H1 (cell line): ENCODE measurements at regions not wholly inside any gene's neighbourhood (a gene's known extent, or its start where the extent isn't known, plus 50 kb on each side); places are given as distances from the start of the nearest gene placed in this dataset.

Experiments used
- CTCF ChIA-PET: fragments of 300-600 bp; sonication (Branson Sonifier 250); formaldehyde crosslinking; loops from one replicate; lab custom pipeline; 2021; ENCODE audit not compliant: partially characterized antibody; lab: Charles Lee
- POLR2A ChIA-PET: fragments of 300-600 bp; sonication (Branson Sonifier 250); formaldehyde crosslinking; loops from one replicate; lab custom pipeline; 2021; ENCODE audit warnings: inconsistent platforms; ENCODE audit not compliant: partially characterized antibody; lab: Charles Lee
- DNase-seq, 2 experiments: peaks; one replicate each; pipeline versions ENCODE4 v3.0.0 to v3.0.0-alpha.2; 2010 to 2022; ENCODE audit warnings: low spot score in 2 of 2, low read depth in 1 of 2, mixed read lengths in 1 of 2
- FAIRE-seq: peaks from 2 replicates; lab custom pipeline; 2011; peaks lifted over from hg19 to GRCh38; lab: Jason Lieb, UNC
- H2AFZ ChIP-seq: 2 replicates; pipeline ENCODE4 v1.8.1; 2012; ENCODE audit warnings: low read length, inconsistent platforms
- H2AK5ac ChIP-seq: 2 replicates; pipeline ENCODE4 v1.6.1; 2013; ENCODE audit warnings: low read depth, low read length
- H2BK120ac ChIP-seq: replicated peaks from 2 replicates; pipeline ENCODE3; 2013; ENCODE audit warnings: low read depth, low read length, inconsistent platforms
- H2BK12ac ChIP-seq: 2 replicates; pipeline ENCODE4 v1.6.1; 2013; ENCODE audit warnings: low read depth, low read length
- H2BK15ac ChIP-seq: 2 replicates; pipeline ENCODE4 v1.6.1; 2013; ENCODE audit warnings: low read length
- H2BK20ac ChIP-seq: 2 replicates; pipeline ENCODE4 v1.6.1; 2013; ENCODE audit warnings: low read length
- H2BK5ac ChIP-seq: 2 replicates; pipeline ENCODE4 v1.6.1; 2013; ENCODE audit warnings: low read depth, low read length
- H3K14ac ChIP-seq: 2 replicates; pipeline ENCODE4 v1.6.1; 2013; ENCODE audit warnings: inconsistent platforms; ENCODE audit not compliant: insufficient read length
- H3K18ac ChIP-seq: 2 replicates; pipeline ENCODE4 v1.6.1; 2013; ENCODE audit warnings: low read length; ENCODE audit errors: extremely low read depth
- H3K23ac ChIP-seq: 2 replicates; pipeline ENCODE4 v1.6.1; 2013; ENCODE audit warnings: inconsistent platforms; ENCODE audit not compliant: insufficient read length
- H3K23me2 ChIP-seq: 2 replicates; pipeline ENCODE4 v1.6.1; 2013; ENCODE audit warnings: low read depth, low read length
- H3K27ac ChIP-seq: 2 replicates; pipeline ENCODE4 v1.6.1; 2011; ENCODE audit warnings: low read depth, low read length, inconsistent platforms
- H3K27me3 ChIP-seq, 4 experiments: replicated peaks in 1 of 4; 1 replicate in 1 of 4; 2 replicates in 3 of 4; pipeline versions ENCODE4 v1.6.1 to v1.8.1; 2011 to 2013; ENCODE audit warnings: low read length in 3 of 4, mild to moderate bottlenecking in 3 of 4, inconsistent platforms in 2 of 4, mixed read lengths in 2 of 4, moderate library complexity in 1 of 4; ENCODE audit not compliant: control insufficient read depth in 3 of 4, insufficient read depth in 3 of 4; ENCODE audit errors: extremely low read depth in 1 of 4
- H3K36me3 ChIP-seq, 4 experiments: 2 replicates each; pipeline versions ENCODE4 v1.6.1 to v1.8.1; 2011 to 2013; ENCODE audit warnings: mild to moderate bottlenecking in 4 of 4, low read length in 3 of 4, moderate library complexity in 2 of 4, control low read depth in 1 of 4, inconsistent platforms in 1 of 4; ENCODE audit not compliant: insufficient read depth in 4 of 4, control insufficient read depth in 2 of 4
- H3K4ac ChIP-seq: replicated peaks from 2 replicates; pipeline ENCODE3; 2013; ENCODE audit warnings: low read length, low read depth, mixed read lengths, inconsistent platforms; ENCODE audit not compliant: insufficient read length
- H3K4me1 ChIP-seq, 4 experiments: replicated peaks in 1 of 4; 1 replicate in 1 of 4; 2 replicates in 3 of 4; pipeline versions ENCODE4 v1.6.1 to v1.8.1; 2011 to 2013; ENCODE audit warnings: low read length in 3 of 4, inconsistent platforms in 2 of 4, mixed read lengths in 1 of 4; ENCODE audit not compliant: insufficient read depth in 4 of 4, control insufficient read depth in 3 of 4
- H3K4me2 ChIP-seq, 2 experiments: 2 replicates each; pipeline versions ENCODE4 v1.6.1 to v1.8.1; 2011 to 2013; ENCODE audit warnings: low read depth in 2 of 2, low read length in 2 of 2, control low read depth in 1 of 2, inconsistent platforms in 1 of 2, mild to moderate bottlenecking in 1 of 2; ENCODE audit not compliant: insufficient read depth in 1 of 2
- H3K4me3 ChIP-seq, 4 experiments: fragments of 200-600, 300-600 bp in 1 of 4; sonication (generic), shearing (Covaris generic), sonication (Bioruptor Twin) in 1 of 4; 2 replicates each; pipeline versions ENCODE4 v1.5.1 to v1.8.1; 2011 to 2016; ENCODE audit warnings: low read length in 4 of 4, low read depth in 3 of 4, control low read depth in 2 of 4, inconsistent platforms in 2 of 4, mild to moderate bottlenecking in 2 of 4, mixed read lengths in 1 of 4, moderate library complexity in 1 of 4; ENCODE audit not compliant: insufficient read depth in 2 of 4; ENCODE audit errors: extremely low read depth in 1 of 4
- H3K56ac ChIP-seq: replicated peaks from 2 replicates; pipeline ENCODE3; 2013; ENCODE audit warnings: low read depth, mild to moderate bottlenecking, mixed read lengths, low read length, inconsistent platforms; ENCODE audit not compliant: insufficient read length
- H3K79me1 ChIP-seq: 2 replicates; pipeline ENCODE4 v1.6.1; 2013; ENCODE audit warnings: low read depth, low read length, control low read depth
- H3K79me2 ChIP-seq, 2 experiments: 2 replicates each; pipeline versions ENCODE4 v1.6.1 to v1.8.1; 2012 to 2013; ENCODE audit warnings: low read length in 2 of 2, mild to moderate bottlenecking in 2 of 2, inconsistent platforms in 1 of 2; ENCODE audit not compliant: insufficient read depth in 2 of 2, control insufficient read depth in 1 of 2
- H3K9ac ChIP-seq, 4 experiments: replicated peaks in 1 of 4; 1 replicate in 1 of 4; 2 replicates in 3 of 4; pipeline versions ENCODE4 v1.6.1 to v1.8.1; 2011 to 2013; ENCODE audit warnings: low read depth in 3 of 4, low read length in 3 of 4, control low read depth in 2 of 4, mild to moderate bottlenecking in 2 of 4, moderate library complexity in 2 of 4, inconsistent platforms in 1 of 4; ENCODE audit errors: extremely low read depth in 1 of 4
- H3K9me3 ChIP-seq, 2 experiments: 2 replicates each; pipeline versions ENCODE4 v1.6.1 to v1.8.1; 2012 to 2013; ENCODE audit warnings: mild to moderate bottlenecking in 2 of 2, moderate library complexity in 2 of 2, control low read depth in 1 of 2, inconsistent platforms in 1 of 2, low read depth in 1 of 2, low read length in 1 of 2, mixed read lengths in 1 of 2; ENCODE audit not compliant: insufficient read depth in 2 of 2
- H4K20me1 ChIP-seq, 2 experiments: replicated peaks in 1 of 2; 2 replicates each; pipeline versions ENCODE3 to v1.8.1; 2011 to 2013; ENCODE audit warnings: inconsistent platforms in 2 of 2, low read length in 2 of 2, mild to moderate bottlenecking in 1 of 2; ENCODE audit not compliant: insufficient read depth in 2 of 2, control insufficient read depth in 1 of 2
- H4K5ac ChIP-seq: 2 replicates; pipeline ENCODE4 v1.6.1; 2013; ENCODE audit warnings: low read length, low read depth, mixed read lengths, inconsistent platforms; ENCODE audit not compliant: insufficient read length
- H4K8ac ChIP-seq: 2 replicates; pipeline ENCODE4 v1.8.0; 2013; ENCODE audit warnings: mild to moderate bottlenecking, moderate library complexity, low read length, inconsistent platforms; ENCODE audit not compliant: insufficient read depth; ENCODE audit errors: extremely low read depth
- H4K91ac ChIP-seq: replicated peaks from 2 replicates; pipeline ENCODE3; 2013; ENCODE audit warnings: low read length, mixed read lengths, inconsistent platforms; ENCODE audit not compliant: insufficient read length
- CBX8 ChIP-seq: fragments of 300-800, 300-1000 bp; sonication (generic); IDR thresholded peaks from 2 replicates; pipeline ENCODE4 v1.7.1; 2016; ENCODE audit warnings: low read depth, low read length, borderline replicate concordance
- CEBPB ChIP-seq: IDR thresholded peaks from 2 replicates; pipeline ENCODE4 v1.6.1; 2012; ENCODE audit warnings: low read depth, low read length
- CHD2 ChIP-seq: IDR thresholded peaks from 2 replicates; pipeline ENCODE4 v1.6.1; 2012; ENCODE audit warnings: low read length, improper control_type of control experiment
- CTBP2 ChIP-seq: IDR thresholded peaks from 2 replicates; pipeline ENCODE4 v1.7.0; 2011; ENCODE audit warnings: borderline replicate concordance, mild to moderate bottlenecking, moderate library complexity, mixed read lengths, low read length; ENCODE audit not compliant: insufficient read depth, insufficient read length
- CTCF ChIP-seq, 3 experiments: IDR thresholded peaks; 1 replicate in 2 of 3; 2 replicates in 1 of 3; pipeline versions ENCODE4 v1.5.1 to v1.6.1; 2011; ENCODE audit warnings: low read length in 3 of 3, mild to moderate bottlenecking in 3 of 3, inconsistent platforms in 2 of 3, low read depth in 1 of 3, moderate library complexity in 1 of 3; ENCODE audit not compliant: insufficient read depth in 1 of 3; ENCODE audit errors: control extremely low read depth in 1 of 3
- GABPA ChIP-seq: IDR thresholded peaks from 2 replicates; pipeline ENCODE4 v1.6.1; 2011; ENCODE audit warnings: mild to moderate bottlenecking, low read length, moderate library complexity, borderline replicate concordance; ENCODE audit not compliant: insufficient read depth
- JUND ChIP-seq: IDR thresholded peaks from 2 replicates; pipeline ENCODE4 v1.6.1; 2011; ENCODE audit warnings: mild to moderate bottlenecking, improper control_type of control experiment, low read length
- MAFK ChIP-seq: IDR thresholded peaks from 2 replicates; pipeline ENCODE4 v1.6.1; 2012; ENCODE audit warnings: low read depth, mild to moderate bottlenecking, improper control_type of control experiment, low read length
- POU5F1 ChIP-seq: IDR thresholded peaks from 2 replicates; pipeline ENCODE4 v1.6.1; 2011; ENCODE audit warnings: low read depth, mild to moderate bottlenecking, low read length, moderate library complexity
- RBBP5 ChIP-seq: IDR thresholded peaks from 2 replicates; pipeline ENCODE4 v1.7.1; 2012; ENCODE audit warnings: low read depth, mild to moderate bottlenecking, inconsistent platforms, low read length, moderate library complexity, borderline replicate concordance
- RNF2 ChIP-seq: fragments of 200-900, 300-1000 bp; sonication (generic); IDR thresholded peaks from 2 replicates; pipeline ENCODE4 v1.7.1; 2016; ENCODE audit warnings: borderline replicate concordance, low read depth, mild to moderate bottlenecking, antibody characterized with exemption, low read length; ENCODE audit not compliant: poor library complexity, severe bottlenecking; ENCODE audit errors: missing control alignments
- SIN3A ChIP-seq, 2 experiments: IDR thresholded peaks in 1 of 2; conservative IDR thresholded peaks in 1 of 2; 2 replicates each; pipeline ENCODE4 v1.6.1; 2011 to 2012; ENCODE audit warnings: low read length in 2 of 2, improper control_type of control experiment in 1 of 2, low read depth in 1 of 2, mild to moderate bottlenecking in 1 of 2
- WGBS, 2 experiments: shearing (Covaris generic) in 1 of 2; methylation state at CpG; one replicate each; pipeline versions ENCODE4 v1.1.6 to v1.1.7; 2013 to 2015; ENCODE audit warnings: low lambda C conversion rate in 2 of 2, mixed read lengths in 2 of 2, inconsistent platforms in 1 of 2, low coverage in 1 of 2, missing lambda C conversion rate in 1 of 2; ENCODE audit not compliant: insufficient replicate concordance in 2 of 2, insufficient coverage in 1 of 2, insufficient read length in 1 of 2; ENCODE audit errors: extremely low coverage in 1 of 2, missing lambda C conversion rate in 1 of 2; 5-methylcytosine and 5-hydroxymethylcytosine counted together

GRCh38 chr3:166527325-166527724 is 690.1 kb upstream of the BCHE start:
- no peak overlapping the region for H4K5ac ChIP-seq
- no peak overlapping the region for H3K9ac ChIP-seq
- H4K8ac ChIP-seq = no peak overlapping the region
- WGBS, 2 experiments = 80% methylated on average over 2 of the region's 2 CpGs; no CpG with 5 or more reads in 1 of the 2 experiments
- no peak overlapping the region for H3K4me2 ChIP-seq
- H3K79me1 ChIP-seq = no peaks in the 10 kb centered on the region
- FAIRE-seq = no peak
- H4K20me1 ChIP-seq = no peaks in the 10 kb centered on the region
- H2AK5ac ChIP-seq = no peak overlapping the region
- DNase-seq = no peak
- H2BK15ac ChIP-seq = no peak overlapping the region
- peaks cover 9 to 18% of the 10 kb centered on the region in 2 experiments for H3K9me3 ChIP-seq
- H3K23me2 ChIP-seq = no peaks in the 10 kb centered on the region; the same call in 1 of the 2 replicates
- no peak overlapping the region for H2BK120ac ChIP-seq
- no peak overlapping the region for H2BK5ac ChIP-seq
- ChIA-PET POLR2A (no interaction called here), CTCF (no interaction called here)
- H2AFZ ChIP-seq = no peak overlapping the region
- H2BK20ac ChIP-seq = no peak overlapping the region
- no peak overlapping the region for H3K4ac ChIP-seq
- H3K27me3 ChIP-seq = no peaks in the 10 kb centered on the region
- no peak overlapping the region for H3K56ac ChIP-seq
- H3K4me3 ChIP-seq = no peak overlapping the region
- H3K14ac ChIP-seq = no peak overlapping the region
- H4K91ac ChIP-seq = no peak overlapping the region
- H2BK12ac ChIP-seq = no peak overlapping the region
- no peaks in the 10 kb centered on the region for H3K79me2 ChIP-seq
- no peak overlapping the region for H3K18ac ChIP-seq
- no peak overlapping the region for H3K27ac ChIP-seq
- no peak overlapping the region for H3K23ac ChIP-seq
- H3K36me3 ChIP-seq = no peaks in the 10 kb centered on the region
- peaks cover 0 to 2% (median 0%) of the 10 kb centered on the region in 4 experiments; a peak in 1 of 7 replicates for H3K4me1 ChIP-seq
- TF ChIP-seq MAFK (no peak), RBBP5 (no peak), CBX8 (no peak), GABPA (no peak), CTCF (IDR thresholded peaks at IDR 0.05; ENCODE audit: control extremely low read depth in 1 of 3, insufficient read depth in 1 of 3, low read depth in 1 of 3, low read length in 3 of 3) (no peak), CHD2 (no peak), SIN3A (conservative IDR thresholded peaks at IDR 0.05 in 1 of 2, IDR thresholded peaks at IDR 0.05 in 1 of 2; ENCODE audit: low read depth in 1 of 2, low read length in 2 of 2) (no peak), POU5F1 (no peak), CEBPB (no peak), JUND (no peak), RNF2 (no peak), CTBP2 (no peak)
